ENCODE measurements at regions not wholly inside any gene's neighbourhood (a gene's known extent, or its start where the extent isn't known, plus 50 kb on each side); places are given as distances from the start of the nearest gene placed in this dataset.

DNA sequence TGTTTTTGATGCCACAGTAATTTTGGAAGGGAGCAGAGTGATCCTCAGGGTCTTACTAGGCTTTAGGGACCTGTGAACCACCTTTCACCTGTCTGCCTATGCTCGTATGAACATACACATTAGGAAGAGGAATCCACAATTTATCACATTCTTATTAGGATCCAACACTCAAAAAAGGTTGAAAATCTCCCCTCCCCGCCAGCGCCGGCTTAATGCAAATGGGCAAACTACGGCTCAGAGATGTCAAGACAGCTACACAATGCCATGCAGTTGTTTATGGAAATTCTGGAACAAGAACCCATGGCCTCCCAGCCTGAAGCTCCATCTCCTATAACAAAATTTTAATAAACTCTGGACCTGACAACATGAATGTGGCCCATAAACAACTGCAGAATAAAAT lies 375.9 kb upstream of the ACVR2A start (continued):
- TF ChIP-seq SALL2 (tag by site-specific recombination; IDR thresholded peaks at IDR 0.05; ENCODE audit: borderline replicate concordance): no peak
- TF ChIP-seq ZBTB21 (tag by site-specific recombination; IDR thresholded peaks at IDR 0.05): no peak
- no peak for TF ChIP-seq ZNF621 (tag by site-specific recombination; IDR thresholded peaks at IDR 0.05)
- TF ChIP-seq ZNF132 (tag by site-specific recombination; IDR thresholded peaks at IDR 0.05; ENCODE audit: borderline replicate concordance): no peak
- TF ChIP-seq ZNF138 (tag by site-specific recombination; IDR thresholded peaks at IDR 0.05; ENCODE audit: borderline replicate concordance): no peak
- TF ChIP-seq HOXC10 (CRISPR knock-in tag; IDR thresholded peaks at IDR 0.05): no peak

DNA sequence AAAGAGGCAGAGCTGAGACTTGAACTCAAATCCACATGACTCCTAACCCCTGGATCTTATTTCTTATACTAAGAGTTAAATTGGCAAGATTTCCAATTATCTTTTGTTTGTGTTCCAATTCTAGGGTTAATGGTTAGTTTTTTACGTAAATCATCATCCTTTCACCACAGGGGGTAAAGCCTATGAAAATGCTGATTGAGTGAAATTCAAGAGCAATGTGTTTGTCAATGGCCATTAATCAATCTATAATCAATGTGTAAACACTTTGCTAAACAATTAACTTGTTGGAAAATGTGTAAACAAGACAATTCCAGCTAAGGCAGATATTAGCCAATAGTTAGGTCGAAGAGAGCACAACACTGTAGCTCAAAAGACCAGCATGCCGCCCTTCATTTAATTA lies 376.5 kb upstream of the ACVR2A start:
- no peak overlapping the region for H3K4me3 ChIP-seq (ENCODE audit: low read depth, low read length)
- H3K36me3 ChIP-seq (ENCODE audit: control insufficient read depth in 2 of 2, insufficient read depth in 1 of 2, low read length in 2 of 2): no peaks in the 10 kb centered on the region
- H3K4me1 ChIP-seq (ENCODE audit: control insufficient read depth, insufficient read depth, low read length): peaks cover 3% of the 10 kb centered on the region
- ChIA-PET POLR2A (no interaction called here), CTCF (no interaction called here)
- TF ChIP-seq ZNF132 (tag by site-specific recombination; IDR thresholded peaks at IDR 0.05; ENCODE audit: borderline replicate concordance): no peak
- TF ChIP-seq ZNF335 (tag by site-specific recombination; conservative IDR thresholded peaks at IDR 0.05): no peak
- no peak for TF ChIP-seq ZNF776 (tag by site-specific recombination; IDR thresholded peaks at IDR 0.05; ENCODE audit: borderline replicate concordance)
- H3K9me3 ChIP-seq (ENCODE audit: control insufficient read depth, insufficient read depth, low read depth, low read length): no peaks in the 10 kb centered on the region
- no peak overlapping the region for H3K27ac ChIP-seq (ENCODE audit: extremely low read depth, low read depth, low read length)

DNA sequence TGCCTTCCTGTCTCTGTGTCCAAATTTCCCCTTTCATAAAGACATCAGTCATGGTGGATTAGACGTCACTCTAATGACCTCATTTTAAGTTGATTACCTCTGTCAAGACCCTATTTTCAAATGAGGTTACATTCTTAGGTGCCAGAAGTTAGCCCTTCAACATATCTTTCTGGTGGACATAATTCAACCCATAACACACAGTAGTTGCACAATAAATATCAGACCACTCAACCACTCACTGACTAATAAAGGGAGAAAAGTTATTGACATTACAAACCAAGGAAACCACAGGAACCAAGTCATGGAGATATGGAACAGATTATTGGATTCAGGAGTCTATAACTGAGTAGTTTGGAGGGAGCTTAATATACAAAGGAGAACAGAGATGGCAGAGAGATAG lies 377.4 kb upstream of the ACVR2A start:
- Histone ChIP-seq H3K36me3 (ENCODE audit: control insufficient read depth in 2 of 2, insufficient read depth in 1 of 2, low read length in 2 of 2) (no peaks in the 10 kb centered on the region), H3K9me3 (ENCODE audit: control insufficient read depth, insufficient read depth, low read depth, low read length) (no peaks in the 10 kb centered on the region), H3K4me3 (ENCODE audit: low read depth, low read length) (no peak overlapping the region), H3K27ac (ENCODE audit: extremely low read depth, low read depth, low read length) (no peak overlapping the region), H3K4me1 (ENCODE audit: control insufficient read depth, insufficient read depth, low read length) (peaks cover 3% of the 10 kb centered on the region)
- ChIA-PET CTCF (interaction anchor here (0.6 kb wide), 2 partner anchors 25 to 524 kb away, joined by 3 read pairs; no protein-coding TSS in a partner anchor), POLR2A (no interaction called here)
- TF ChIP-seq ZNF391 (tag by site-specific recombination; IDR thresholded peaks at IDR 0.05; ENCODE audit: borderline replicate concordance, low read depth) (no peak), ZNF664 (tag by site-specific recombination; IDR thresholded peaks at IDR 0.05) (peak; percentile 51)
- TF ChIP-seq, protein P1, sequence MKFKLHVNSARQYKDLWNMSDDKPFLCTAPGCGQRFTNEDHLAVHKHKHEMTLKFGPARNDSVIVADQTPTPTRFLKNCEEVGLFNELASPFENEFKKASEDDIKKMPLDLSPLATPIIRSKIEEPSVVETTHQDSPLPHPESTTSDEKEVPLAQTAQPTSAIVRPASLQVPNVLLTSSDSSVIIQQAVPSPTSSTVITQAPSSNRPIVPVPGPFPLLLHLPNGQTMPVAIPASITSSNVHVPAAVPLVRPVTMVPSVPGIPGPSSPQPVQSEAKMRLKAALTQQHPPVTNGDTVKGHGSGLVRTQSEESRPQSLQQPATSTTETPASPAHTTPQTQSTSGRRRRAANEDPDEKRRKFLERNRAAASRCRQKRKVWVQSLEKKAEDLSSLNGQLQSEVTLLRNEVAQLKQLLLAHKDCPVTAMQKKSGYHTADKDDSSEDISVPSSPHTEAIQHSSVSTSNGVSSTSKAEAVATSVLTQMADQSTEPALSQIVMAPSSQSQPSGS (tag by site-specific recombination; IDR thresholded peaks at IDR 0.05; ENCODE audit: low read depth): peak; percentile 52; the same call in 1 of the 2 replicates

DNA sequence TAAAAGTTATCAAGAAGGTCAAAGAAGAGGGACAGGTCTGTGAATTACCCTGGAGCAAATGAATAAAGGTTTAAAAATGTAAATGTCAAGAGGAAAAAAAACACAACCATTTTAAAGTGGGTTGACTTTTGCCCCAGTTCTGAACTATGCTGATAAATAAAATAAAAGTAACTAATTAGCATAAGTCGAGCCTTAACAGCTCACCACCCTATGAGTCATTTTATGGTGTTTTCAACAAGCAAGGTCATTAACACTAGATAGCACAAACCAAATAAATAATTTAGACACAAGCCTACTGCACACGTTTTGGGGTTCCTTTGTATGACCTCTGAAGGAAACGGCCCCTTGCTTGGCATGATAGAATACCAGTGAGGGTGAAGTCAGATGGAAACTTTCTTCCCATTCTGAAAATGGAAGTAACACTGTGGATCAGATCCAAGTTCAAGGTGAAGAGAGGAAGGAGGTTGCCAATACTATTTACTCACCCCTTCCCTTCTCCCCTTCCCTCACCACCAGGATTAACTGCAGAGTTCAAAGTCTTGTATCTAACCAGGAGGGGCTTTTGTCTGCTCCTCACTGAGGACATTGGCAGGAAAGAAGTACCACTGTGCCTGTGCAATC lies 380.0 kb upstream of the ACVR2A start:
- H3K4me3 ChIP-seq (ENCODE audit: low read depth, low read length): no peak overlapping the region
- POLR2A ChIA-PET: no interaction called here
- CTCF ChIA-PET: interaction anchor here (0.7 kb wide), 1 partner anchor 14 kb away, joined by 3 read pairs; no protein-coding TSS in a partner anchor
- no peak overlapping the region for H3K27ac ChIP-seq (ENCODE audit: extremely low read depth, low read depth, low read length)
- no peaks in the 10 kb centered on the region for H3K9me3 ChIP-seq (ENCODE audit: control insufficient read depth, insufficient read depth, low read depth, low read length)
- peaks cover 3% of the 10 kb centered on the region for H3K4me1 ChIP-seq (ENCODE audit: control insufficient read depth, insufficient read depth, low read length)
- H3K36me3 ChIP-seq (ENCODE audit: control insufficient read depth in 2 of 2, insufficient read depth in 1 of 2, low read length in 2 of 2): no peaks in the 10 kb centered on the region
- peak; percentile 34; the same call in 1 of the 2 replicates for TF ChIP-seq BCL6B (tag by site-specific recombination; IDR thresholded peaks at IDR 0.05)
- TF ChIP-seq ZNF830 (tag by site-specific recombination; IDR thresholded peaks at IDR 0.05; ENCODE audit: low read depth): no peak
- TF ChIP-seq SCRT2 (tag by site-specific recombination; IDR thresholded peaks at IDR 0.05): no peak
- no peak for TF ChIP-seq MEIS1 (CRISPR knock-in tag; IDR thresholded peaks at IDR 0.05; ENCODE audit: borderline replicate concordance)
- TF ChIP-seq ZNF623 (tag by site-specific recombination; IDR thresholded peaks at IDR 0.05): no peak
- TF ChIP-seq, protein P2, sequence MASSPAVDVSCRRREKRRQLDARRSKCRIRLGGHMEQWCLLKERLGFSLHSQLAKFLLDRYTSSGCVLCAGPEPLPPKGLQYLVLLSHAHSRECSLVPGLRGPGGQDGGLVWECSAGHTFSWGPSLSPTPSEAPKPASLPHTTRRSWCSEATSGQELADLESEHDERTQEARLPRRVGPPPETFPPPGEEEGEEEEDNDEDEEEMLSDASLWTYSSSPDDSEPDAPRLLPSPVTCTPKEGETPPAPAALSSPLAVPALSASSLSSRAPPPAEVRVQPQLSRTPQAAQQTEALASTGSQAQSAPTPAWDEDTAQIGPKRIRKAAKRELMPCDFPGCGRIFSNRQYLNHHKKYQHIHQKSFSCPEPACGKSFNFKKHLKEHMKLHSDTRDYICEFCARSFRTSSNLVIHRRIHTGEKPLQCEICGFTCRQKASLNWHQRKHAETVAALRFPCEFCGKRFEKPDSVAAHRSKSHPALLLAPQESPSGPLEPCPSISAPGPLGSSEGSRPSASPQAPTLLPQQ (tag by site-specific recombination; IDR thresholded peaks at IDR 0.05): no peak
- TF ChIP-seq, protein P3, sequence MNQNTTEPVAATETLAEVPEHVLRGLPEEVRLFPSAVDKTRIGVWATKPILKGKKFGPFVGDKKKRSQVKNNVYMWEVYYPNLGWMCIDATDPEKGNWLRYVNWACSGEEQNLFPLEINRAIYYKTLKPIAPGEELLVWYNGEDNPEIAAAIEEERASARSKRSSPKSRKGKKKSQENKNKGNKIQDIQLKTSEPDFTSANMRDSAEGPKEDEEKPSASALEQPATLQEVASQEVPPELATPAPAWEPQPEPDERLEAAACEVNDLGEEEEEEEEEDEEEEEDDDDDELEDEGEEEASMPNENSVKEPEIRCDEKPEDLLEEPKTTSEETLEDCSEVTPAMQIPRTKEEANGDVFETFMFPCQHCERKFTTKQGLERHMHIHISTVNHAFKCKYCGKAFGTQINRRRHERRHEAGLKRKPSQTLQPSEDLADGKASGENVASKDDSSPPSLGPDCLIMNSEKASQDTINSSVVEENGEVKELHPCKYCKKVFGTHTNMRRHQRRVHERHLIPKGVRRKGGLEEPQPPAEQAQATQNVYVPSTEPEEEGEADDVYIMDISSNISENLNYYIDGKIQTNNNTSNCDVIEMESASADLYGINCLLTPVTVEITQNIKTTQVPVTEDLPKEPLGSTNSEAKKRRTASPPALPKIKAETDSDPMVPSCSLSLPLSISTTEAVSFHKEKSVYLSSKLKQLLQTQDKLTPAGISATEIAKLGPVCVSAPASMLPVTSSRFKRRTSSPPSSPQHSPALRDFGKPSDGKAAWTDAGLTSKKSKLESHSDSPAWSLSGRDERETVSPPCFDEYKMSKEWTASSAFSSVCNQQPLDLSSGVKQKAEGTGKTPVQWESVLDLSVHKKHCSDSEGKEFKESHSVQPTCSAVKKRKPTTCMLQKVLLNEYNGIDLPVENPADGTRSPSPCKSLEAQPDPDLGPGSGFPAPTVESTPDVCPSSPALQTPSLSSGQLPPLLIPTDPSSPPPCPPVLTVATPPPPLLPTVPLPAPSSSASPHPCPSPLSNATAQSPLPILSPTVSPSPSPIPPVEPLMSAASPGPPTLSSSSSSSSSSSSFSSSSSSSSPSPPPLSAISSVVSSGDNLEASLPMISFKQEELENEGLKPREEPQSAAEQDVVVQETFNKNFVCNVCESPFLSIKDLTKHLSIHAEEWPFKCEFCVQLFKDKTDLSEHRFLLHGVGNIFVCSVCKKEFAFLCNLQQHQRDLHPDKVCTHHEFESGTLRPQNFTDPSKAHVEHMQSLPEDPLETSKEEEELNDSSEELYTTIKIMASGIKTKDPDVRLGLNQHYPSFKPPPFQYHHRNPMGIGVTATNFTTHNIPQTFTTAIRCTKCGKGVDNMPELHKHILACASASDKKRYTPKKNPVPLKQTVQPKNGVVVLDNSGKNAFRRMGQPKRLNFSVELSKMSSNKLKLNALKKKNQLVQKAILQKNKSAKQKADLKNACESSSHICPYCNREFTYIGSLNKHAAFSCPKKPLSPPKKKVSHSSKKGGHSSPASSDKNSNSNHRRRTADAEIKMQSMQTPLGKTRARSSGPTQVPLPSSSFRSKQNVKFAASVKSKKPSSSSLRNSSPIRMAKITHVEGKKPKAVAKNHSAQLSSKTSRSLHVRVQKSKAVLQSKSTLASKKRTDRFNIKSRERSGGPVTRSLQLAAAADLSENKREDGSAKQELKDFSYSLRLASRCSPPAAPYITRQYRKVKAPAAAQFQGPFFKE (tag by site-specific recombination; IDR thresholded peaks at IDR 0.05; ENCODE audit: borderline replicate concordance): no peak
- TF ChIP-seq ZNF629 (tag by site-specific recombination; IDR thresholded peaks at IDR 0.05): peak; percentile 34; the same call in 1 of the 2 replicates

Measured in HEK293 (cell line).